Sigmoid colon (tissue), 6 donors: ENCODE measurements at regions not wholly inside any gene's neighbourhood (a gene's known extent, or its start where the extent isn't known, plus 50 kb on each side); places are given as distances from the start of the nearest gene placed in this dataset.
A peak's percentile ranks its signal among the peaks of the same experiment; 100 is the strongest.

Experiments
- DNase-seq: peaks from one replicate; pipeline ENCODE4 v3.0.0-alpha.2; 2019
- H3K27ac ChIP-seq, 4 donors: fragments of 200-600 bp; sonication (generic); one replicate each; pipeline ENCODE4 v1.5.1; 2016 to 2019; ENCODE audit warnings: mild to moderate bottlenecking in 1 of 4
- H3K27me3 ChIP-seq, 3 donors: fragments of 200-600 bp; sonication (generic); one replicate each; pipeline ENCODE4 v1.5.1; 2019; ENCODE audit warnings: mild to moderate bottlenecking in 1 of 3
- H3K36me3 ChIP-seq, 4 donors: fragments of 200-600 bp; sonication (generic); one replicate each; pipeline ENCODE4 v1.5.1; 2016 to 2019
- H3K4me1 ChIP-seq, 4 donors: fragments of 200-600 bp; sonication (generic); one replicate each; pipeline ENCODE4 v1.5.1; 2017 to 2019
- H3K4me3 ChIP-seq, 4 donors: fragments of 200-600 bp; sonication (generic); one replicate each; pipeline ENCODE4 v1.5.1; 2017 to 2019; ENCODE audit warnings: mild to moderate bottlenecking in 2 of 4, moderate library complexity in 1 of 4
- H3K9me3 ChIP-seq, 4 donors: fragments of 200-600 bp in 3 of 4; sonication (generic) in 3 of 4; one replicate each; pipeline versions ENCODE4 v1.5.1 to v1.6.1; 2013 to 2019
- EP300 ChIP-seq, 4 donors: sonication (generic); formaldehyde crosslinking; IDR thresholded peaks; one replicate each; pipeline ENCODE4 v1.6.1; 2017; ENCODE audit warnings: antibody characterized with exemption in 4 of 4
- POLR2A ChIP-seq, 2 donors: fragments of 450-650 bp; IDR thresholded peaks; one replicate each; pipeline ENCODE4 v1.6.1; 2016; ENCODE audit warnings: antibody characterized with exemption in 2 of 2, mild to moderate bottlenecking in 2 of 2, moderate library complexity in 2 of 2
- POLR2AphosphoS5 ChIP-seq, 4 donors: sonication (generic); formaldehyde crosslinking; IDR thresholded peaks; one replicate each; pipeline ENCODE4 v1.6.1; 2017; ENCODE audit warnings: antibody characterized with exemption in 4 of 4
- WGBS, 2 donors: extraction: QIAGEN DNeasy Blood & Tissue Kit; methylation state at CpG; one replicate each; pipeline ENCODE4 v1.1.7; 2013; 5-methylcytosine and 5-hydroxymethylcytosine counted together
- intact Hi-C: fragments of 100-400 bp; cut with DNase I; formaldehyde crosslinking; loops from one replicate; pipeline ENCODE4 v1.15.1; 2023
- TF ChIP-seq, protein P1 (sequence below), 4 experiments: fragments of 450-650 bp in 3 of 4; fragments of 200-600 bp in 1 of 4; IDR thresholded peaks; one replicate each; pipeline ENCODE4 v1.5.1; 2016 to 2019; ENCODE audit warnings: antibody characterized with exemption in 4 of 4, mild to moderate bottlenecking in 3 of 4, moderate library complexity in 2 of 4
- donor health status: healthy with polysubstance abuse.
- donor health status: healthy.

DNA sequence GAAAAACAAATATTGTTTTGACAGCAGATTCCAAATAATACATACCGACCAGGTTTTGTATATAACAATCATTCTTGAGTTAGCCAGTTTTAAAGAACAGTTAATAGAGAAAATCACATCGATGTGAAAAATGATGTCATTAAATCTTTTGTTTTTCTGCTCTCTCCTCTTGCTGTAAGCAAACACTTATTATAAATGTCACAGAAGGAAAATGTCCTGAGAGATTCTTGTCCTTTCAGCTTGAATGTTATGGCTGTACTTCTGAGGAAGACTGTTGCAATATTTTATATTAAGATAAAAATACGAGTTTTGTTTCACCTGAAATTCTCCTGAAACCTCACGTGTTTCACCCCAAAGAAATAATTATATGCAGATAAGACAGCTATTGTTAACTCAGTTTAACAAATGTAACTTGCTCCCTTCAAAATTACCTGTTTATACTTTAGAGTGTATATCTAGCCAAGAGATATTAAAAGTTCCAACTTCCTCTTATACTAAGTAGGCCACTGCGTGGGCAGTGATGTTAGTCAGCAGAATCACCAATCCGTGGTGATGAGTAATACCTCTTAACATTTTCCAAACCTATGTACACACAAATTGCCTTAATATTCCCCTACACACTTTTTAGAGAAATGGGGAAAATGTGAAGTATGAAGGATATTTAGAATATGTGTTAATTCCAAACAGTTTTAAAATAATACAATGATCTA is 1111.4 kb upstream of the CITED2 start:
- Histone ChIP-seq H3K4me1 (peaks cover 0 to 17% (median 12%) of the 10 kb centered on the region in 4 donors), H3K27ac (peak overlapping the region; percentile 30 to 68 (median 56)), H3K4me3 (no peak overlapping the region), H3K9me3 (peaks cover 0 to 4% (median 2%) of the 10 kb centered on the region in 4 donors), H3K27me3 (no peaks in the 10 kb centered on the region), H3K36me3 (no peaks in the 10 kb centered on the region)
- TF ChIP-seq, protein P1, sequence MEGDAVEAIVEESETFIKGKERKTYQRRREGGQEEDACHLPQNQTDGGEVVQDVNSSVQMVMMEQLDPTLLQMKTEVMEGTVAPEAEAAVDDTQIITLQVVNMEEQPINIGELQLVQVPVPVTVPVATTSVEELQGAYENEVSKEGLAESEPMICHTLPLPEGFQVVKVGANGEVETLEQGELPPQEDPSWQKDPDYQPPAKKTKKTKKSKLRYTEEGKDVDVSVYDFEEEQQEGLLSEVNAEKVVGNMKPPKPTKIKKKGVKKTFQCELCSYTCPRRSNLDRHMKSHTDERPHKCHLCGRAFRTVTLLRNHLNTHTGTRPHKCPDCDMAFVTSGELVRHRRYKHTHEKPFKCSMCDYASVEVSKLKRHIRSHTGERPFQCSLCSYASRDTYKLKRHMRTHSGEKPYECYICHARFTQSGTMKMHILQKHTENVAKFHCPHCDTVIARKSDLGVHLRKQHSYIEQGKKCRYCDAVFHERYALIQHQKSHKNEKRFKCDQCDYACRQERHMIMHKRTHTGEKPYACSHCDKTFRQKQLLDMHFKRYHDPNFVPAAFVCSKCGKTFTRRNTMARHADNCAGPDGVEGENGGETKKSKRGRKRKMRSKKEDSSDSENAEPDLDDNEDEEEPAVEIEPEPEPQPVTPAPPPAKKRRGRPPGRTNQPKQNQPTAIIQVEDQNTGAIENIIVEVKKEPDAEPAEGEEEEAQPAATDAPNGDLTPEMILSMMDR (IDR thresholded peaks at IDR 0.05), result no peak
- peak in 1 of 4 donors; percentile 7 for TF ChIP-seq POLR2AphosphoS5 (IDR thresholded peaks at IDR 0.05)
- WGBS, 2 donors, result 65 to 69% methylated on average over 6 of the region's 6 CpGs
- peak; percentile 66 for DNase-seq
- intact Hi-C loops, result no loop called here

DNA sequence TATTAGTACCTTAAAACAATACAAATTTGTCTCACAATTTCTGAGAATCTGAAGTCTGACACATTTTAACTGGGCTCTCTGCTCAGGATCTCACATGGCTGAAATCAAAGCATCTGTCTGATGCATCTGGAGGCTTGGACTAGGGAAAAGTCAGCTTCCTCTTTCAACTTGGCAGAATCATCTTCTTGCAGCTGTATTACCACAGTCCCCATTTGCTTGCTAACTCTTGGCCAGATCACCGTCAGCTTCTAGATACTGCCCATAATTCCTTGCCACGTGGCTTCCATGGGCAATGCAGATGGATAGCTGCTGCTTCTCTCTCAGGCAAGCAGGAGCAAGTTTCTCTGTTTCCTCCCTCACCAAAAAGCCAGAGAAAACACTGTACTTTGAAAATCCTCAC is 1106.4 kb upstream of the CITED2 start:
- no peaks in the 10 kb centered on the region for H3K9me3 ChIP-seq
- 47 to 59% methylated on average over 2 of the region's 2 CpGs for WGBS, 2 donors
- H3K27me3 ChIP-seq, result no peaks in the 10 kb centered on the region
- intact Hi-C loops, result no loop called here
- TF ChIP-seq, protein P1 (IDR thresholded peaks at IDR 0.05), result no peak
- TF ChIP-seq POLR2AphosphoS5 (IDR thresholded peaks at IDR 0.05), result peak in 1 of 4 donors; percentile 12
- DNase-seq, result peak; percentile 67
- no peak overlapping the region for H3K4me3 ChIP-seq
- peak overlapping the region in 1 of 4 donors; percentile 28 for H3K27ac ChIP-seq
- H3K4me1 ChIP-seq, result peaks cover 0 to 9% (median 4%) of the 10 kb centered on the region in 4 donors
- no peaks in the 10 kb centered on the region for H3K36me3 ChIP-seq

DNA sequence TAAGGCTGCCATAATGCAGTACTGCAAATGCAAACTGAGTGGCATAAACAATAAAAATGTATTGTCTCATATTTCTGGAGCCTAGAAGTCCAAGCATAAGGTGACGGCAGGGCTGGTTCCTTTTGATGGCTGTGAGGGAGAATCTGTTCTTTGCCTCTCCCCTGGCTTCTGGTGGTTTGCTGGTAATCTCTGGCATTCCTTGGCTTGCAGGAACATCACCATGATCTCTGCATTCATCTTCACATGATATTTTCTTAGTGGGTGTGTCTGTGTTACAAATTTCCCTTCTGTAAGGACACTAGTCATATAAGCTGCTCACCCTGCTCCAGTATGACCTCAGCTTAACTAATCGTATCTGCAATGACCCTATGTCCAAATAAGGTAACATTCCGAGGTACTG is 1104.2 kb upstream of the CITED2 start:
- TF ChIP-seq POLR2AphosphoS5 (IDR thresholded peaks at IDR 0.05) (no peak), POLR2A (IDR thresholded peaks at IDR 0.05) (no peak), EP300 (IDR thresholded peaks at IDR 0.05) (no peak)
- TF ChIP-seq, protein P1 (IDR thresholded peaks at IDR 0.05), result no peak
- H3K27ac ChIP-seq, result no peak overlapping the region
- no peaks in the 10 kb centered on the region for H3K27me3 ChIP-seq
- no peak overlapping the region for H3K4me3 ChIP-seq
- no peaks in the 10 kb centered on the region for H3K9me3 ChIP-seq
- no peaks in the 10 kb centered on the region for H3K36me3 ChIP-seq
- 76 to 85% methylated on average over 3 of the region's 3 CpGs for WGBS, 2 donors
- intact Hi-C loops, result no loop called here
- DNase-seq, result no peak
- peaks cover 0 to 5% (median 0%) of the 10 kb centered on the region in 4 donors for H3K4me1 ChIP-seq

DNA sequence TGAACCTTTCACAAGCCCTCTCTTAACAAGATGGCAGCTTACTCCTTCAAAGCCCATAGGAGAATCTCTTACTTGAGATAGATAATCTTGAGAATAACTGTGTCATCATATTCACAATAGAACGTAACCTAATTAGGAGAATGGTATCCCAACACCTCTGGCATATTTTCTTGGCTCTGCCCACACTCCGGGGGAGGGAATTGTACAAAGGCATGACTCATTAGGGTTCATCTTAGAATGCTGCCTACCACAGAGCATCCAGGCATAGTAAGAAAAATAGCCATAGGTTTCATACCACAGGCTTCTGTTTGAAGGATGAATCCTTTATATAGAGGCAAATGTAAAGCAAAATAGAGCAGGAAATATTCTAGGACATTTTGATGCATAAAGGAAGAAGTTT is 1100.6 kb upstream of the CITED2 start:
- 87 to 92% methylated on average over 2 of the region's 2 CpGs for WGBS, 2 donors
- TF ChIP-seq, protein P1 (IDR thresholded peaks at IDR 0.05), result no peak
- no peak for TF ChIP-seq EP300 (IDR thresholded peaks at IDR 0.05)
- TF ChIP-seq POLR2AphosphoS5 (IDR thresholded peaks at IDR 0.05), result no peak
- TF ChIP-seq POLR2A (IDR thresholded peaks at IDR 0.05), result no peak
- Histone ChIP-seq H3K27me3 (no peaks in the 10 kb centered on the region), H3K36me3 (no peaks in the 10 kb centered on the region), H3K27ac (no peak overlapping the region), H3K4me3 (no peak overlapping the region), H3K4me1 (peaks cover 0 to 5% (median 0%) of the 10 kb centered on the region in 4 donors), H3K9me3 (no peaks in the 10 kb centered on the region)
- no peak for DNase-seq
- intact Hi-C loops, result no loop called here

DNA sequence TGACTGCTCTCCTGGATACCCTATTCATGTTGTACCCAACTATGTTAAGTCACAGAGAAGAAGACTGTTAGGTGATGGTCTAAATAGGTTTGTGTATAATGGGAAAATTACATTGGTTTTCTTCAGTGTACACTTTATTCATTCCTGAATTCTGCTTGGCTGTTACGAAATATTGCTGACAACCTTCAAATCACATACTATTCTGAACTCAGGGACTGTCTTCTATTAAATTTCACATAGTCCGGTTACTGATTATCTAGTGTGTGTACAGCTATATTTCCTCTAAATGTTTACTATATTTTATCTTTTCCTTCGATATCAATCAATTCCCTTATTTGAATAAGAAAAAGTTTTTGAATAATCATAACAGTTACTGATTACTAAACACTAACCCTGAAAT is 1090.3 kb upstream of the CITED2 start:
- H3K4me1 ChIP-seq, result peaks cover 0 to 19% (median 14%) of the 10 kb centered on the region in 4 donors
- no peak overlapping the region for H3K4me3 ChIP-seq
- H3K9me3 ChIP-seq, result peaks cover 0 to 2% (median 0%) of the 10 kb centered on the region in 4 donors
- H3K27me3 ChIP-seq, result no peaks in the 10 kb centered on the region
- H3K36me3 ChIP-seq, result no peaks in the 10 kb centered on the region
- no peak for DNase-seq
- intact Hi-C loops, result no loop called here
- 21 to 70% methylated on average over 3 of the region's 3 CpGs for WGBS, 2 donors
- H3K27ac ChIP-seq, result no peak overlapping the region
- TF ChIP-seq POLR2A (IDR thresholded peaks at IDR 0.05) (no peak), EP300 (IDR thresholded peaks at IDR 0.05) (no peak), POLR2AphosphoS5 (IDR thresholded peaks at IDR 0.05) (no peak)
- TF ChIP-seq, protein P1 (IDR thresholded peaks at IDR 0.05), result no peak
